ENCODE measurements at regions not wholly inside any gene's neighbourhood (a gene's known extent, or its start where the extent isn't known, plus 50 kb on each side); places are given as distances from the start of the nearest gene placed in this dataset.

GRCh38 chr15:39250001-39250400, 330.9 kb upstream of the THBS1 start:
- TF ChIP-seq ZNF274 (IDR thresholded peaks at IDR 0.05; ENCODE audit: low read depth, low read length) = no peak
- TF ChIP-seq SUZ12 (IDR thresholded peaks at IDR 0.05; ENCODE audit: extremely low read depth, insufficient read depth, insufficient read length) = no peak
- TF ChIP-seq YY1 (IDR thresholded peaks at IDR 0.05; ENCODE audit: insufficient read depth, insufficient read length) = no peak
